22Rv1 (cell line): ENCODE measurements at regions not wholly inside any gene's neighbourhood (a gene's known extent, or its start where the extent isn't known, plus 50 kb on each side); places are given as distances from the start of the nearest gene placed in this dataset.

Experiments
- H3K27ac ChIP-seq: fragments of 450-650 bp; 2 replicates; pipeline ENCODE4 v1.5.1; 2017
- CTCF ChIP-seq: fragments of 450-650 bp; IDR thresholded peaks from 2 replicates; pipeline ENCODE4 v1.5.1; 2017; ENCODE audit warnings: mild to moderate bottlenecking
- ZFX ChIP-seq: fragments of 450-650 bp; IDR thresholded peaks from 2 replicates; pipeline ENCODE4 v1.6.1; 2017; ENCODE audit warnings: antibody characterized with exemption, borderline replicate concordance

- TF ChIP-seq ZFX (no peak), CTCF (no peak)
- no peak overlapping the region for H3K27ac ChIP-seq
These were observed 103.8 kb upstream of the PPM1H start for GRCh38 chr12:63038713-63039100.

GRCh38 chr12:63037746-63038712 is 103.1 kb upstream of the PPM1H start:
- no peak for TF ChIP-seq ZFX
- no peak for TF ChIP-seq CTCF
- H3K27ac ChIP-seq, result no peak overlapping the region

- TF ChIP-seq ZFX (no peak), CTCF (no peak)
- no peak overlapping the region for H3K27ac ChIP-seq
These were observed 102.0 kb upstream of the PPM1H start for GRCh38 chr12:63036974-63037335.

GRCh38 chr12:63036216-63036973 is 101.4 kb upstream of the PPM1H start:
- TF ChIP-seq ZFX (no peak), CTCF (no peak)
- H3K27ac ChIP-seq, result no peak overlapping the region

- H3K27ac ChIP-seq, result no peak overlapping the region
- TF ChIP-seq ZFX (no peak), CTCF (no peak)
These were observed 99.7 kb upstream of the PPM1H start for GRCh38 chr12:63034601-63035000.

- TF ChIP-seq CTCF (no peak), ZFX (no peak)
- H3K27ac ChIP-seq, result no peak overlapping the region
These were observed 94.7 kb upstream of the PPM1H start for GRCh38 chr12:63029676-63030075.

- H3K27ac ChIP-seq, result no peak overlapping the region
- no peak for TF ChIP-seq ZFX
- no peak for TF ChIP-seq CTCF
These were observed 94.0 kb upstream of the PPM1H start for GRCh38 chr12:63028951-63029350.
